Keratinocyte (primary cell): ENCODE measurements at regions not wholly inside any gene's neighbourhood (a gene's known extent, or its start where the extent isn't known, plus 50 kb on each side); places are given as distances from the start of the nearest gene placed in this dataset.

Experiments
- DNase-seq: peaks from one replicate; pipeline ENCODE4 v3.0.0-alpha.2; 2011; ENCODE audit warnings: low read depth, missing footprints, low spot score
- FAIRE-seq: peaks from 2 replicates; lab custom pipeline; 2011; peaks lifted over from hg19 to GRCh38; lab: Jason Lieb, UNC
- H2AFZ ChIP-seq: 2 replicates; pipeline ENCODE4 v1.6.0; 2012; ENCODE audit warnings: low read length, control low read depth, inconsistent platforms; ENCODE audit not compliant: control insufficient read depth
- H3K27ac ChIP-seq: 2 replicates; pipeline ENCODE4 v1.5.1; 2011; ENCODE audit warnings: low read length; ENCODE audit not compliant: control insufficient read depth, insufficient read depth
- H3K27me3 ChIP-seq: 3 replicates; pipeline ENCODE4 v1.6.0; 2011; ENCODE audit warnings: low read length; ENCODE audit not compliant: control insufficient read depth, insufficient read depth; ENCODE audit errors: extremely low read depth
- H3K36me3 ChIP-seq, 2 experiments: 2 replicates in 1 of 2; 3 replicates in 1 of 2; pipeline ENCODE4 v1.5.1; 2011; ENCODE audit warnings: low read length in 2 of 2, mild to moderate bottlenecking in 1 of 2; ENCODE audit not compliant: control insufficient read depth in 2 of 2, insufficient read depth in 2 of 2; ENCODE audit errors: extremely low read depth in 1 of 2
- H3K4me1 ChIP-seq: 3 replicates; pipeline ENCODE4 v1.5.1; 2011; ENCODE audit warnings: low read length; ENCODE audit not compliant: control insufficient read depth, insufficient read depth; ENCODE audit errors: extremely low read depth
- H3K4me2 ChIP-seq: 3 replicates; pipeline ENCODE4 v1.6.0; 2011; ENCODE audit warnings: low read depth, low read length; ENCODE audit not compliant: control insufficient read depth, insufficient read depth; ENCODE audit errors: extremely low read depth
- H3K4me3 ChIP-seq, 3 experiments: fragments of 200-600 bp in 1 of 3; sonication (generic) in 1 of 3; 2 replicates in 2 of 3; 3 replicates in 1 of 3; pipeline ENCODE4 v1.5.1; 2011 to 2016; ENCODE audit warnings: low read length in 3 of 3, mild to moderate bottlenecking in 3 of 3, control low read depth in 2 of 3, inconsistent platforms in 1 of 3, low read depth in 1 of 3, mixed read lengths in 1 of 3, mixed run types in 1 of 3, moderate library complexity in 1 of 3; ENCODE audit not compliant: control insufficient read depth in 2 of 3, insufficient read depth in 2 of 3; ENCODE audit errors: extremely low read depth in 1 of 3
- H3K79me2 ChIP-seq: 2 replicates; pipeline ENCODE4 v1.6.0; 2012; ENCODE audit warnings: low read length; ENCODE audit not compliant: control insufficient read depth, insufficient read depth
- H3K9ac ChIP-seq: 3 replicates; pipeline ENCODE4 v1.6.0; 2011; ENCODE audit warnings: low read length; ENCODE audit not compliant: control insufficient read depth, insufficient read depth; ENCODE audit errors: extremely low read depth
- H3K9me1 ChIP-seq: 3 replicates; pipeline ENCODE4 v1.6.0; 2011; ENCODE audit warnings: low read length; ENCODE audit not compliant: control insufficient read depth, insufficient read depth; ENCODE audit errors: extremely low read depth
- H3K9me3 ChIP-seq: 2 replicates; pipeline ENCODE4 v1.5.1; 2012; ENCODE audit warnings: low read depth, low read length; ENCODE audit not compliant: control insufficient read depth
- H4K20me1 ChIP-seq: 3 replicates; pipeline ENCODE4 v1.6.0; 2011; ENCODE audit warnings: low read length; ENCODE audit not compliant: control insufficient read depth, insufficient read depth; ENCODE audit errors: extremely low read depth
- EZH2 ChIP-seq: IDR thresholded peaks from one replicate; pipeline ENCODE4 v1.6.1; 2012; ENCODE audit warnings: inconsistent platforms, mild to moderate bottlenecking, low read length, moderate library complexity
- dilution Hi-C: fragments of 300-500 bp; cut with MboI; formaldehyde crosslinking; loops from one replicate; pipeline ENCODE4 v1.7.0; 2020; ENCODE audit warnings: low sequenced_read_pairs; ENCODE audit not compliant: extremely low pct_ligation_motif_present
- TF ChIP-seq, protein P1 (sequence below), 3 experiments: IDR thresholded peaks in 1 of 3; conservative IDR thresholded peaks in 1 of 3; optimal IDR thresholded peaks in 1 of 3; 2 replicates in 2 of 3; 3 replicates in 1 of 3; pipeline versions ENCODE3 to v1.5.1; 2011; ENCODE audit warnings: low read length in 3 of 3, mild to moderate bottlenecking in 3 of 3, moderate library complexity in 2 of 3, control low read depth in 1 of 3, inconsistent platforms in 1 of 3; ENCODE audit not compliant: insufficient read depth in 2 of 3; ENCODE audit errors: extremely low read depth in 1 of 3

DNA sequence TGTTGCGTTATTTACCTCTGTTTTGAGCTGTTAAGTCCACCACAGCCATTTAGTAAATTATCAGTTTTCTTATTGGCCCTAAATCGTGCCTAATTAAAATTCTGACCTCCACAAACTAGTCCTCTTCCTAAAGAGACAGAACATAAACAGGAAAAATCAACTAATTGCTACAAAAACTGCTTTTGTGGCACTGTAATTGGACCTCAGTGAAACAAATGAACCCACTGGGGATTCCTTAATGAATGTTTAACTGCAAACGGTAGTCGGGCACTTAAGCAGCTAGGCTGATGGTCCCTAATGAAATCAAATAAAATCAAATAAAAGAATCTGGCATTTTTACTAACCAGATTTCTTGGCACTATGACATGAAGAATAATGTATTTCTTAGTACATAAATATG is 513.4 kb upstream of the SLC35B3 start:
- Histone ChIP-seq H3K79me2 (no peaks in the 10 kb centered on the region), H3K36me3 (no peaks in the 10 kb centered on the region), H3K4me3 (no peak overlapping the region), H3K4me1 (no peaks in the 10 kb centered on the region), H3K9me3 (no peaks in the 10 kb centered on the region), H3K9me1 (no peaks in the 10 kb centered on the region), H3K9ac (no peak overlapping the region), H3K4me2 (no peak overlapping the region), H4K20me1 (no peaks in the 10 kb centered on the region), H3K27ac (no peak overlapping the region), H3K27me3 (no peaks in the 10 kb centered on the region), H2AFZ (no peak overlapping the region)
- dilution Hi-C loops, result no loop called here
- FAIRE-seq, result no peak
- DNase-seq, result no peak
- no peak for TF ChIP-seq EZH2
- TF ChIP-seq, protein P1, sequence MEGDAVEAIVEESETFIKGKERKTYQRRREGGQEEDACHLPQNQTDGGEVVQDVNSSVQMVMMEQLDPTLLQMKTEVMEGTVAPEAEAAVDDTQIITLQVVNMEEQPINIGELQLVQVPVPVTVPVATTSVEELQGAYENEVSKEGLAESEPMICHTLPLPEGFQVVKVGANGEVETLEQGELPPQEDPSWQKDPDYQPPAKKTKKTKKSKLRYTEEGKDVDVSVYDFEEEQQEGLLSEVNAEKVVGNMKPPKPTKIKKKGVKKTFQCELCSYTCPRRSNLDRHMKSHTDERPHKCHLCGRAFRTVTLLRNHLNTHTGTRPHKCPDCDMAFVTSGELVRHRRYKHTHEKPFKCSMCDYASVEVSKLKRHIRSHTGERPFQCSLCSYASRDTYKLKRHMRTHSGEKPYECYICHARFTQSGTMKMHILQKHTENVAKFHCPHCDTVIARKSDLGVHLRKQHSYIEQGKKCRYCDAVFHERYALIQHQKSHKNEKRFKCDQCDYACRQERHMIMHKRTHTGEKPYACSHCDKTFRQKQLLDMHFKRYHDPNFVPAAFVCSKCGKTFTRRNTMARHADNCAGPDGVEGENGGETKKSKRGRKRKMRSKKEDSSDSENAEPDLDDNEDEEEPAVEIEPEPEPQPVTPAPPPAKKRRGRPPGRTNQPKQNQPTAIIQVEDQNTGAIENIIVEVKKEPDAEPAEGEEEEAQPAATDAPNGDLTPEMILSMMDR (optimal IDR thresholded peaks at IDR 0.05 in 1 of 3, IDR thresholded peaks at IDR 0.05 in 1 of 3, conservative IDR thresholded peaks at IDR 0.05 in 1 of 3; ENCODE audit: extremely low read depth in 1 of 3, insufficient read depth in 2 of 3, low read length in 3 of 3), result no peak

DNA sequence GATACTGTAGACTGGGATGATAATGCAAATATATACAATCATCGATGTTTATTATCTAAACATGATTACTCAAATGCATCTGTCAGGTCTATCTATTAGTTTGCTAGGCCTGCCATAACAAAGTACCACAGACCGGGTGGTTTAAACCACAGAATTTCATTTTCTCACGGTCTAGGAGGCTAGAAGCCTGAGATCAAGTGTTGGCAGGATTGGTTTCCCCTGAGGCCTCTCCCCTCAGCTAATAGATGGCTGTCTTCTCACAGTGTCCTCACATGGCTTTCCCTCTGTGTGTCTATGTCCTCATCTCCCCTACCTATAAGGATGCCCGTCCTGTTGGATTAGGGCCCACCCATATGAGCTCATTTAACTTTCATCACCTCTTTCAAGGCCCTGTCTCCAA is 512.6 kb upstream of the SLC35B3 start:
- no peaks in the 10 kb centered on the region for H3K36me3 ChIP-seq
- no peaks in the 10 kb centered on the region for H4K20me1 ChIP-seq
- H3K27me3 ChIP-seq, result no peaks in the 10 kb centered on the region
- FAIRE-seq, result no peak
- no peaks in the 10 kb centered on the region for H3K9me1 ChIP-seq
- H3K4me1 ChIP-seq, result no peaks in the 10 kb centered on the region
- no peak for DNase-seq
- no peak overlapping the region for H3K4me2 ChIP-seq
- H3K79me2 ChIP-seq, result no peaks in the 10 kb centered on the region
- H2AFZ ChIP-seq, result no peak overlapping the region
- no peak overlapping the region for H3K9ac ChIP-seq
- no peak for TF ChIP-seq EZH2
- TF ChIP-seq, protein P1 (optimal IDR thresholded peaks at IDR 0.05 in 1 of 3, IDR thresholded peaks at IDR 0.05 in 1 of 3, conservative IDR thresholded peaks at IDR 0.05 in 1 of 3; ENCODE audit: extremely low read depth in 1 of 3, insufficient read depth in 2 of 3, low read length in 3 of 3), result no peak
- H3K4me3 ChIP-seq, result no peak overlapping the region
- H3K27ac ChIP-seq, result no peak overlapping the region
- dilution Hi-C loops, result no loop called here
- H3K9me3 ChIP-seq, result no peaks in the 10 kb centered on the region
